Endothelial cell of umbilical vein (primary cell): ENCODE measurements at regions not wholly inside any gene's neighbourhood (a gene's known extent, or its start where the extent isn't known, plus 50 kb on each side); places are given as distances from the start of the nearest gene placed in this dataset.

ENCODE experiments used
- EZH2 ChIP-seq: IDR thresholded peaks from 2 replicates; pipeline ENCODE4 v1.6.1; 2012; ENCODE audit warnings: borderline replicate concordance, low read depth, mild to moderate bottlenecking, moderate library complexity, low read length, inconsistent platforms; ENCODE audit not compliant: severe bottlenecking
- FOS ChIP-seq: IDR thresholded peaks from 2 replicates; pipeline ENCODE4 v1.6.1; 2011; ENCODE audit warnings: mild to moderate bottlenecking, low read length, moderate library complexity, borderline replicate concordance; ENCODE audit not compliant: insufficient read depth
- GATA2 ChIP-seq: IDR thresholded peaks from 2 replicates; pipeline ENCODE4 v1.7.0; 2011; ENCODE audit warnings: low read depth, mild to moderate bottlenecking, moderate library complexity, mixed read lengths, low read length; ENCODE audit not compliant: insufficient read length, insufficient read depth
- JUN ChIP-seq: IDR thresholded peaks from 2 replicates; pipeline ENCODE4 v1.6.1; 2011; ENCODE audit warnings: borderline replicate concordance, low read depth; ENCODE audit not compliant: insufficient read length, insufficient read depth
- POLR2A ChIP-seq: IDR thresholded peaks from 2 replicates; pipeline ENCODE4 v1.6.1; 2012; ENCODE audit warnings: low read depth, mild to moderate bottlenecking, control low read depth, low read length
- POLR2AphosphoS5 ChIP-seq: IDR thresholded peaks from 2 replicates; pipeline ENCODE4 v1.6.1; 2012; ENCODE audit warnings: low read depth, mild to moderate bottlenecking, control low read depth, low read length, moderate library complexity; ENCODE audit not compliant: insufficient read depth
- TF ChIP-seq, protein P1 (sequence below), 2 donors: IDR thresholded peaks; 1 replicate in 1 of 2; 2 replicates in 1 of 2; pipeline ENCODE4 v1.5.1; 2011; ENCODE audit warnings: low read length in 2 of 2, mild to moderate bottlenecking in 2 of 2, moderate library complexity in 2 of 2, control low read depth in 1 of 2, inconsistent platforms in 1 of 2, low read depth in 1 of 2; ENCODE audit not compliant: insufficient read depth in 1 of 2; ENCODE audit errors: extremely low read depth in 1 of 2
- TF ChIP-seq, protein P2 (sequence below): IDR thresholded peaks from 2 replicates; pipeline ENCODE4 v1.6.1; 2011; ENCODE audit not compliant: insufficient read depth, insufficient read length

DNA sequence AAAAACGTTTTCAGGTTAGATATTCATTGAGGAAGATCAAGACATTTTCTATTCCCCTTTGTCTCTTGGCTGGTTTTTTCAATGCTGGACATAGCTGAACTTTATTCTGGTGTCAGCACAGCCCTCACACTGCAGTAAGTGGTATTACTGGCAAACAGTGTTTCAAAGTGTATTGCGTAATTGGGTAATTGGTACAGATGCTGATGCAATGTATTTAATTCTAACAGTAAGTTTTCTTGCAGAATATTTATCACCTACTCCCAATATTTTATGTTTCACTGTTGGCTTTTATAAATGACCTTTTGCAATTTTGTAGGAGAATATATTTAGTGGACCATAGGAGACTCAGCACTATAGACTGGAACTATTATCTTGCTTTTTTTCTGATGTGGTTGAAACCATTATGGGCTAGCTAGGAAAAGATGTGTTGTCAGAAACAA is 287.6 kb upstream of the SOX4 start:
- TF ChIP-seq, protein P1, sequence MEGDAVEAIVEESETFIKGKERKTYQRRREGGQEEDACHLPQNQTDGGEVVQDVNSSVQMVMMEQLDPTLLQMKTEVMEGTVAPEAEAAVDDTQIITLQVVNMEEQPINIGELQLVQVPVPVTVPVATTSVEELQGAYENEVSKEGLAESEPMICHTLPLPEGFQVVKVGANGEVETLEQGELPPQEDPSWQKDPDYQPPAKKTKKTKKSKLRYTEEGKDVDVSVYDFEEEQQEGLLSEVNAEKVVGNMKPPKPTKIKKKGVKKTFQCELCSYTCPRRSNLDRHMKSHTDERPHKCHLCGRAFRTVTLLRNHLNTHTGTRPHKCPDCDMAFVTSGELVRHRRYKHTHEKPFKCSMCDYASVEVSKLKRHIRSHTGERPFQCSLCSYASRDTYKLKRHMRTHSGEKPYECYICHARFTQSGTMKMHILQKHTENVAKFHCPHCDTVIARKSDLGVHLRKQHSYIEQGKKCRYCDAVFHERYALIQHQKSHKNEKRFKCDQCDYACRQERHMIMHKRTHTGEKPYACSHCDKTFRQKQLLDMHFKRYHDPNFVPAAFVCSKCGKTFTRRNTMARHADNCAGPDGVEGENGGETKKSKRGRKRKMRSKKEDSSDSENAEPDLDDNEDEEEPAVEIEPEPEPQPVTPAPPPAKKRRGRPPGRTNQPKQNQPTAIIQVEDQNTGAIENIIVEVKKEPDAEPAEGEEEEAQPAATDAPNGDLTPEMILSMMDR (IDR thresholded peaks at IDR 0.05; ENCODE audit: extremely low read depth in 1 of 2, insufficient read depth in 1 of 2, low read depth in 1 of 2, low read length in 2 of 2): no peak
- TF ChIP-seq EZH2 (no peak), POLR2AphosphoS5 (no peak), FOS (no peak), POLR2A (no peak), JUN (no peak), GATA2 (no peak)
- TF ChIP-seq, protein P2, sequence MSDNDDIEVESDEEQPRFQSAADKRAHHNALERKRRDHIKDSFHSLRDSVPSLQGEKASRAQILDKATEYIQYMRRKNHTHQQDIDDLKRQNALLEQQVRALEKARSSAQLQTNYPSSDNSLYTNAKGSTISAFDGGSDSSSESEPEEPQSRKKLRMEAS: no peak
